Prostate gland (tissue), 2 donors: ENCODE measurements at regions not wholly inside any gene's neighbourhood (a gene's known extent, or its start where the extent isn't known, plus 50 kb on each side); places are given as distances from the start of the nearest gene placed in this dataset.

Source experiments
- DNase-seq: peaks from one replicate; pipeline ENCODE4 v3.0.0-alpha.2; 2019; ENCODE audit warnings: low spot score
- H3K27ac ChIP-seq, 2 donors: fragments of 200-600 bp; sonication (generic); 2 replicates each; pipeline ENCODE4 v1.5.1; 2017 to 2019
- H3K27me3 ChIP-seq: fragments of 200-600 bp; sonication (generic); replicated peaks from 2 replicates; pipeline ENCODE4 v1.5.1; 2019; ENCODE audit not compliant: insufficient read depth
- H3K36me3 ChIP-seq, 2 donors: fragments of 200-600 bp; sonication (generic); 1 replicate in 1 of 2; 2 replicates in 1 of 2; pipeline versions ENCODE4 v1.5.1 to v1.8.1; 2017 to 2019
- H3K4me1 ChIP-seq: fragments of 200-600 bp; sonication (generic); replicated peaks from 2 replicates; pipeline ENCODE4 v1.5.1; 2019
- H3K4me3 ChIP-seq, 2 donors: fragments of 200-600 bp; sonication (generic); 2 replicates each; pipeline ENCODE4 v1.5.1; 2017 to 2019
- H3K9me3 ChIP-seq: fragments of 200-600 bp; sonication (generic); 2 replicates; pipeline ENCODE4 v1.5.1; 2017
- CTCF ChIP-seq, 4 experiments: fragments of 200-600 bp in 2 of 4; fragments of 450-650 bp in 2 of 4; sonication (generic) in 2 of 4; IDR thresholded peaks; 1 replicate in 3 of 4; 2 replicates in 1 of 4; pipeline ENCODE4 v1.5.1; 2016 to 2019; ENCODE audit warnings: antibody characterized with exemption in 4 of 4, mild to moderate bottlenecking in 2 of 4, moderate library complexity in 2 of 4
- POLR2A ChIP-seq: fragments of 450-650 bp; IDR thresholded peaks from one replicate; pipeline ENCODE4 v1.6.1; 2016; ENCODE audit warnings: antibody characterized with exemption, mild to moderate bottlenecking
- POLR2AphosphoS5 ChIP-seq: sonication (generic); formaldehyde crosslinking; IDR thresholded peaks from one replicate; pipeline ENCODE4 v1.6.1; 2017; ENCODE audit warnings: antibody characterized with exemption
- whole genome bisulfite sequencing: methylation state at CpG from one replicate; pipeline ENCODE4 v1.1.5; 2018; 5-methylcytosine and 5-hydroxymethylcytosine counted together
- intact Hi-C: fragments of 100-400 bp; cut with DNase I; formaldehyde crosslinking; loops from one replicate; pipeline ENCODE4 v1.14.2; 2022

- Histone ChIP-seq H3K27me3 (no peaks in the 10 kb centered on the region), H3K4me3 (no peak overlapping the region), H3K4me1 (no peaks in the 10 kb centered on the region), H3K9me3 (no peaks in the 10 kb centered on the region), H3K36me3 (no peaks in the 10 kb centered on the region), H3K27ac (no peak overlapping the region)
- intact Hi-C loops = no loop called here
- no peak for DNase-seq
- TF ChIP-seq CTCF (IDR thresholded peaks at IDR 0.05) (no peak), POLR2A (no peak), POLR2AphosphoS5 (no peak)
- WGBS = 40% methylated on average over 3 of the region's 3 CpGs
These were observed 65.8 kb upstream of the UQCRFS1 start for GRCh38 chr19:29278716-29279115.

GRCh38 chr19:29283366-29283765 is 70.4 kb upstream of the UQCRFS1 start:
- Histone ChIP-seq H3K27me3 (no peaks in the 10 kb centered on the region), H3K4me3 (no peak overlapping the region), H3K9me3 (no peaks in the 10 kb centered on the region), H3K4me1 (no peaks in the 10 kb centered on the region), H3K36me3 (no peaks in the 10 kb centered on the region), H3K27ac (no peak overlapping the region)
- 56% methylated on average over 3 of the region's 3 CpGs for WGBS
- intact Hi-C loops = no loop called here
- TF ChIP-seq POLR2AphosphoS5 (no peak), POLR2A (no peak), CTCF (IDR thresholded peaks at IDR 0.05) (no peak)
- no peak for DNase-seq

- Histone ChIP-seq H3K4me3 (no peak overlapping the region), H3K27me3 (no peaks in the 10 kb centered on the region), H3K4me1 (no peaks in the 10 kb centered on the region), H3K9me3 (no peaks in the 10 kb centered on the region), H3K27ac (no peak overlapping the region), H3K36me3 (no peaks in the 10 kb centered on the region)
- no peak for DNase-seq
- intact Hi-C loops = no loop called here
- 71% methylated on average over 6 of the region's 6 CpGs for WGBS
- TF ChIP-seq POLR2A (no peak), CTCF (IDR thresholded peaks at IDR 0.05) (no peak), POLR2AphosphoS5 (no peak)
These were observed 72.3 kb upstream of the UQCRFS1 start for GRCh38 chr19:29285187-29285687.

GRCh38 chr19:29285878-29286277 is 72.9 kb upstream of the UQCRFS1 start:
- no peaks in the 10 kb centered on the region for H3K27me3 ChIP-seq
- intact Hi-C loops = no loop called here
- H3K4me3 ChIP-seq = no peak overlapping the region
- no peaks in the 10 kb centered on the region for H3K36me3 ChIP-seq
- no peaks in the 10 kb centered on the region for H3K4me1 ChIP-seq
- H3K27ac ChIP-seq = no peak overlapping the region
- WGBS = 20% methylated on average over 6 of the region's 6 CpGs
- TF ChIP-seq CTCF (IDR thresholded peaks at IDR 0.05) (no peak), POLR2A (no peak), POLR2AphosphoS5 (no peak)
- no peaks in the 10 kb centered on the region for H3K9me3 ChIP-seq
- DNase-seq = no peak

- intact Hi-C loops = no loop called here
- Histone ChIP-seq H3K9me3 (no peaks in the 10 kb centered on the region), H3K27ac (no peak overlapping the region), H3K4me3 (no peak overlapping the region), H3K4me1 (no peaks in the 10 kb centered on the region), H3K27me3 (no peaks in the 10 kb centered on the region), H3K36me3 (no peaks in the 10 kb centered on the region)
- 35% methylated on average over 4 of the region's 4 CpGs for WGBS
- DNase-seq = no peak
- TF ChIP-seq POLR2AphosphoS5 (no peak), POLR2A (no peak), CTCF (IDR thresholded peaks at IDR 0.05) (no peak)
These were observed 74.1 kb upstream of the UQCRFS1 start for GRCh38 chr19:29287061-29287460.
